ENCODE measurements at regions not wholly inside any gene's neighbourhood (a gene's known extent, or its start where the extent isn't known, plus 50 kb on each side); places are given as distances from the start of the nearest gene placed in this dataset.

GRCh38 chr15:31456354-31457060, 129.9 kb downstream of the KLF13 start:
- no peak for DNase-seq (ENCODE audit: low read depth)

GRCh38 chr15:31457161-31457560, 130.5 kb downstream of the KLF13 start:
- DNase-seq (ENCODE audit: low read depth): no peak

- DNase-seq (ENCODE audit: low read depth): no peak
Measured at GRCh38 chr15:31457631-31458526, 131.2 kb downstream of the KLF13 start.

GRCh38 chr15:31458596-31459399, 132.2 kb downstream of the KLF13 start:
- DNase-seq (ENCODE audit: low read depth): peak; percentile 24

GRCh38 chr15:31459400-31459748, 132.7 kb downstream of the KLF13 start:
- DNase-seq (ENCODE audit: low read depth): no peak

- no peak for DNase-seq (ENCODE audit: low read depth)
Measured at GRCh38 chr15:31461375-31461774, 134.7 kb downstream of the KLF13 start.

- DNase-seq (ENCODE audit: low read depth): no peak
Measured at GRCh38 chr15:31461911-31462480, 135.4 kb downstream of the KLF13 start.

- DNase-seq (ENCODE audit: low read depth): no peak
Measured at GRCh38 chr15:31463521-31464102, 137.0 kb downstream of the KLF13 start.

- DNase-seq (ENCODE audit: low read depth): no peak
Measured at GRCh38 chr15:31464216-31465082, 137.8 kb downstream of the KLF13 start.

GRCh38 chr15:31465083-31465955, 138.7 kb downstream of the KLF13 start:
- DNase-seq (ENCODE audit: low read depth): no peak

- no peak for DNase-seq (ENCODE audit: low read depth)
Measured at GRCh38 chr15:31467361-31467760, 140.7 kb downstream of the KLF13 start.

- DNase-seq (ENCODE audit: low read depth): no peak
Measured at GRCh38 chr15:31468911-31469785, 142.5 kb downstream of the KLF13 start.

GRCh38 chr15:31469786-31470525, 143.3 kb downstream of the KLF13 start:
- no peak for DNase-seq (ENCODE audit: low read depth)

GRCh38 chr15:31470756-31471155, 144.1 kb downstream of the KLF13 start:
- DNase-seq (ENCODE audit: low read depth): no peak

- no peak for DNase-seq (ENCODE audit: low read depth)
Measured at GRCh38 chr15:31471731-31472430, 145.2 kb downstream of the KLF13 start.

- DNase-seq (ENCODE audit: low read depth): peak; percentile 24
Measured at GRCh38 chr15:31472636-31473384, 146.2 kb downstream of the KLF13 start.
